GM19467 (cell line): ENCODE measurements at regions not wholly inside any gene's neighbourhood (a gene's known extent, or its start where the extent isn't known, plus 50 kb on each side); places are given as distances from the start of the nearest gene placed in this dataset.

Experiments
- ATAC-seq: cut with Tn5 transposase; IDR thresholded peaks from one replicate; pipeline ENCODE4 v1.9.1; 2021; ENCODE audit warnings: mild to moderate bottlenecking, moderate library complexity; ENCODE audit not compliant: unreplicated experiment

- ATAC-seq, result no peak
Observed at GRCh38 chr3:118067439-118067838, 967.2 kb downstream of the IGSF11 start.

- no peak for ATAC-seq
Observed at GRCh38 chr3:118075873-118076272, 958.8 kb downstream of the IGSF11 start.

- ATAC-seq, result no peak
Observed at GRCh38 chr3:118077332-118077731, 957.3 kb downstream of the IGSF11 start.

- no peak for ATAC-seq
Observed at GRCh38 chr3:118080889-118081288, 953.8 kb downstream of the IGSF11 start.

- no peak for ATAC-seq
Observed at GRCh38 chr3:118088696-118089095, 946.0 kb downstream of the IGSF11 start.

- no peak for ATAC-seq
Observed at GRCh38 chr3:118089563-118089962, 945.1 kb downstream of the IGSF11 start.

GRCh38 chr3:118097226-118097625, 937.4 kb downstream of the IGSF11 start:
- ATAC-seq, result no peak

- no peak for ATAC-seq
Observed at GRCh38 chr3:118097660-118098059, 937.0 kb downstream of the IGSF11 start.

- no peak for ATAC-seq
Observed at GRCh38 chr3:118098827-118099226, 935.8 kb downstream of the IGSF11 start.

GRCh38 chr3:118101891-118102290, 932.8 kb downstream of the IGSF11 start:
- ATAC-seq, result no peak

GRCh38 chr3:118102737-118103136, 931.9 kb downstream of the IGSF11 start:
- no peak for ATAC-seq

- ATAC-seq, result no peak
Observed at GRCh38 chr3:118108201-118108600, 926.4 kb downstream of the IGSF11 start.

- ATAC-seq, result no peak
Observed at GRCh38 chr3:118108769-118109168, 925.9 kb downstream of the IGSF11 start.

- ATAC-seq, result no peak
Observed at GRCh38 chr3:118110211-118110610, 924.4 kb downstream of the IGSF11 start.

GRCh38 chr3:118116991-118117390, 917.7 kb downstream of the IGSF11 start:
- no peak for ATAC-seq

- ATAC-seq, result no peak
Observed at GRCh38 chr3:118126751-118127150, 907.9 kb downstream of the IGSF11 start.

- no peak for ATAC-seq
Observed at GRCh38 chr3:118127992-118128391, 906.7 kb downstream of the IGSF11 start.

GRCh38 chr3:118128886-118129285, 905.8 kb downstream of the IGSF11 start:
- ATAC-seq, result no peak

GRCh38 chr3:118137778-118138177, 896.9 kb downstream of the IGSF11 start:
- ATAC-seq, result no peak

- no peak for ATAC-seq
Observed at GRCh38 chr3:118144919-118145318, 889.7 kb downstream of the IGSF11 start.

GRCh38 chr3:118146658-118147375, 887.8 kb downstream of the IGSF11 start:
- no peak for ATAC-seq

- ATAC-seq, result no peak
Observed at GRCh38 chr3:118151164-118151563, 883.5 kb downstream of the IGSF11 start.
